Stimulated activated CD4-positive, alpha-beta T cell treated with anti-CD3 and anti-CD28 coated beads, Interleukin-1b, Interleukin-23, amount 100 ng/mL, for 4 hours (primary cell): ENCODE measurements at regions not wholly inside any gene's neighbourhood (a gene's known extent, or its start where the extent isn't known, plus 50 kb on each side); places are given as distances from the start of the nearest gene placed in this dataset.
"Not testable (repeated sequence)": the region's sequence is repeated elsewhere in the genome, so short reads cannot be mapped to it uniquely, and the experiment has no call there.

Experiments
- DNase-seq, 2 donors: peaks; one replicate each; pipeline ENCODE4 v3.0.0-alpha.2; 2020; ENCODE audit warnings: low read depth in 2 of 2

- DNase-seq, result peak in 1 of 2 donors; percentile 29
Observed at GRCh38 chr1:185681034-185681633, 53.1 kb upstream of the HMCN1 start.

GRCh38 chr1:185680453-185680852 lies 53.7 kb upstream of the HMCN1 start:
- DNase-seq, result no peak

GRCh38 chr1:185679220-185679619 lies 55.0 kb upstream of the HMCN1 start:
- DNase-seq, result no peak

DNA sequence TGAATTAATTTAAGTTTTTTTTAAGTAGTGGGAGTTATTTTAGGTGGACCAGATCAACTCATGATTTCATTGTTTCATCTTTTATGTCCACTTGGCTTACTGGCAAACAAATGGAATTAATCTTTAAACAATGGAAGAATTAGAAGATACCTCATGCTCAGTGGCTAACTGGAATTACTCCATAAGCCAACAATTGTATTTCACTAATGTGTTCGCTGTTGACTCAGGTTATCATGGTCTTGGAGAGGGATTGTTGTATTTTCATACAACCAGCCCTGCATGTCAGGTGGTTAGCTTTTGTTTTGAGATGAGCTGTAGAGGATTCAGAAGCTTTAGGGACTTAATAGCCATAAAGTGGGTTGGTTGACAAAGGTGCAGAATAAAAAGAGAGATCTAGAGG lies 57.2 kb upstream of the HMCN1 start:
- DNase-seq, result no peak

DNA sequence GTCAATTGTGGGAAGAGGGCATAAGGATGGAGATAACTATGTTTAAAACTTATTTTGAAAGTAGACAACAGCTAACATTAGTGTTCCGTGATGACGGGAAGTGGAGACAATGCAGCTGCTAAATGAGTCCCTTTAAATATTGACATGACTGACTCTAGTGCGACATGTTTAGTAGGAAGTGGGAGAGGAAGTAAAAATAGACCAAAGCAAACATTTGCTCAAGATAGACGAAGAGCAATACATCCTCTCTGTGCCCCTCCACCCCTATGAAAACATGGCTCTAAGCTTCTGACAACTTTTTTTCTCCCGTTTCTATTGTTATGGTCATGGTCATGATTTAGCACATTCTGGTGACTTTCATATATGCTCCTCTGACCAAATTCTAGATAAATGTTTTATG lies 60.0 kb upstream of the HMCN1 start:
- no peak for DNase-seq

- no peak for DNase-seq
Observed at GRCh38 chr1:185672719-185673360, 61.4 kb upstream of the HMCN1 start.

DNA sequence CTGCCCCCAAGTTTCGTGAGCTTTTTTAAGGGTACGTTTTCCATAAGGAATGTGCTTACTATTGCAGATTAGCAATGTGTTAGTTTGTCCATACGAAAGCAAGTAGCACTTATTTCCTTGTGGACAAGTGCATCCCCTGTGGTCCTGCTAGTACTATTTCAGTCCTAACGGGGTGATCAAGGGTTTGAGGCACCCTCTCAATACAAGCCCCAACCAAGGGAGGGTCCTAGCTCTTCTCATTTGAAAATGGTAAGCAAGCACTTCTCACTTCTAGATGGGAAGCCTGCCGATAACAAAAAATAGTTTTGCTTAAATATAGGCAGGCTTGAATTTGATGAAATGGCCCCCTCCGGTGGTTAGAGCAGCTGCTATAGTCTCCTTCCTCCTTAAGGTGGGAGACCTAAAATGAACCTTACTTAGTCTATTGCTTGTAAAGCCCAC lies 64.0 kb upstream of the HMCN1 start:
- peak; percentile 12 to 27 for DNase-seq

- DNase-seq, result no peak
Observed at GRCh38 chr1:185668013-185668412, 66.2 kb upstream of the HMCN1 start.

GRCh38 chr1:185666582-185666981 lies 67.6 kb upstream of the HMCN1 start:
- DNase-seq, result no peak

- no peak for DNase-seq
Observed at GRCh38 chr1:185663771-185664296, 70.4 kb upstream of the HMCN1 start.

DNA sequence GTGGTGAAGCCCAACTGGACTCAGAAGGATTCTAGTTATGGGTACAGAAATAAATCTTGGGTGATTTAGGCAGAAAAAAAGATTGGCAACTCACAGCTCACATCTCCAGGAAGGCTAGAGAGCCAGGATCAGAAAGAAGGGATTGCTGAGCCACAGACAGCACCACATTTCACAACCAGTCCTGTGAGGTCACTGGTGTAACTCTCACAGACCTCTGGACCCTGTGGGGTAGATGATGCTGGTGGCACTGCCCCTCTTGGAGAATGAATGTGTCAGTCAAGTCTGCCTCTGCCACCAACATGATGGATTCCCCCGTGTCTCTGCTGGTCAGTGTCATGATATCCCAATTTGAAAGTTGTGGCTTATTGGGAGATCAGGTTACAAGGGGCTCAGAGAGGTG lies 70.9 kb upstream of the HMCN1 start:
- DNase-seq, result no peak

DNA sequence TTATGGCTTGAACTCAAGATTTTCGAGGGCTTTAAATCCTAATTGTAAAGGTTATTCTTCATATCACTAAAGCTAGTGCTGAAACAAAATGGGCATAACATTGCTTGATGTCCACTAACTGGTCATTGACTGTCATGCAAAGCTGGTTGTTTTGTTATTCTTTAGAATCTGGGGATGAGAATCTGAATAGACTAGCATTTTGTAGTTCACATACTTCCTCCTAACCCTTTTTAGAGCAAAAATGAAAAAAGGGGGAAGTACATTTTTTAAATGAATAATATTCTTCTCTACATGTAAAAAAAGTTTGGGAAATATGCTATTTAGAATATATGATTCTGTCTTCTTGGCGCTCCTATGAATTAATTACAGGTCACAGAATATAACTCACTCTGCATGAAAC lies 72.2 kb upstream of the HMCN1 start:
- no peak for DNase-seq

- DNase-seq, result no peak
Observed at GRCh38 chr1:185656663-185657062, 77.5 kb upstream of the HMCN1 start.

DNA sequence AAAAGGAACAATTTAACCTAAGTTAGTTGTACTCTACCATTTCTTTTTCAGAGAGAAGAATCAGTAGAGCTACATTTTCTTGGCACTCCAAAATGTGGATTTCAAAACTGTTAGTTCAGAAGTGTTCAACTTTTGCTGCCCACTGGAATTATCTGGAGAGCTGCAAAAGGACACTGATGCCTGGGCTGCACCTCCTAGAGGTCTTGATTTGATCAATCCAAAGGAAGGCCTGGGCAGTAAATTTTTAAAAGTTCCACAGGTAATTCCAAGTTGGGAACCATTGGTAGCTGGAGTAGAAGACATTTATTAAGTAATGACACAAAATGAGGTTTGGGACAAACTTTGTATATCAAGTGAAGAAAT lies 79.3 kb upstream of the HMCN1 start:
- no peak for DNase-seq

DNA sequence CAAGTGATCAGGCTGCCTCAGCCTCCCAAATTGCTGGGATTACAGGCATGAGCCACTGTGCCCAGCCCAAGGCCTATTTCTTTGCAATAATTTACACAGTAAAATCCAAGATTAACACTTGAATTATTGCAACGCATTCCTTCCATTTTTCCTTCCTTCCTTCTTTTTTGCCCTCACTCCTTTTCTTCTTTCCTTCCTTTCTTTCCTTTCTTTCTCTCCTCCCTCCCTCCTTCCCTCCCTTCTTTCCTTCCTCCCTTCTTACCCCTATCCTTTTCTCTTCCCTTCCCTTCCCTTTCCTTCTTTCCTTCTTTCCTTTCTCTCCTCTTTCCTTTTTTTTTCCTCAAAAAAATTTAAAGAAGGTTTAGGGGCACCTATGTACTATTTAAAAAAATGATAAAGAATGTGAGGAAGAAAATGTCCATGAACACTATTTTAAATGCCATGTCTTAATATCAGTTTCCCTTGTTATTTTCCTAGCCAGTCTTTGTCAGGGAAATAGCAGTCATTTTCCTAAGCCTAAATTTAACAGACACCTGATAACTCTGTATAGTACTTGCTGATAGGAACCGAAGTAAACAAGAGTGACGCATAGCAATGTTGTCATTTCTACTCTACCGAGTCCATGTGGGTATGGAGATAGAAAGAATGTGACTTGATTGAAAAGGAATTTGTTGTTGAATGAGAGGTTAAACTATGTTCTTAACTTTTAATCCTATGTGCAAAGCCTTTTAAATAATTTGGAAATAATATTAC lies 79.8 kb upstream of the HMCN1 start:
- DNase-seq, result no peak

DNA sequence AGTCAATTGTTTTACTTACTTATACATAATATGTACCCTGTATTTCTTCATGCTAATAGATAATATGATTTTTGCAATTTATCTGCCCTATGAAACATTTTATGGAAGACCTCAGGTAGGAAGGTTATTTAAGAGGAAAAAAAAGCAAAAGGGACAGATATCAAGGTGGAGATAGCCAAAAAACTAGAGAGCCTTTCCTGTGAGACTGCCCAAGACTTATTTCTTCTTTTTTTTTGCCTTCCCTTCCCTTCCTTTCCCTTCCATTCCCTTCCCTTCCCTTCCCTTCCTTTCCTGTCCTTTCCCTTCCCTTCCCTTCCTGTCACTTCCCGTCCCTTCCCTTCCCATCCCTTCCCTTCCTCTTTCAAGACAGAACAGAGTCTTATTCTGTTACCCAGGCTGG lies 80.6 kb upstream of the HMCN1 start:
- no peak for DNase-seq

DNA sequence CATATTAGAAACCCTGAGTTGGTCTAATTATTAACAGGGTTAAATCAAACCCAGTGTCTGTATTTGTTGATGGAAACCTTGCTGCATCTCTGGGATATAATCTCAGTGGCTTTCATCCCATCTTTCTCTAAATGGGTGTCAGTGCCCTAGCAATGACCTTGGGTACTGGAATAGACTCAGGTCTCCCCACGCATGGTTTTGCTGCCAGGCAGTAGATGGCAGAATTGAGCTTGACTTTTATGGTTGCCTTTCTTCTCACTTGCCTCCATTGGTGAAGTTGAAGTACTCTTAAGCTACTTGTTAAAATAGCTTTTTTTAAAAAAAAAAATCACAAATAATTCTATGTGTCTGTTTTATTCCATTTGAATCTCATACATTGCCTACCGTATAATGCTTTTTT lies 81.8 kb upstream of the HMCN1 start:
- DNase-seq, result no peak

GRCh38 chr1:185650602-185651230 lies 83.5 kb upstream of the HMCN1 start:
- DNase-seq, result no peak

DNA sequence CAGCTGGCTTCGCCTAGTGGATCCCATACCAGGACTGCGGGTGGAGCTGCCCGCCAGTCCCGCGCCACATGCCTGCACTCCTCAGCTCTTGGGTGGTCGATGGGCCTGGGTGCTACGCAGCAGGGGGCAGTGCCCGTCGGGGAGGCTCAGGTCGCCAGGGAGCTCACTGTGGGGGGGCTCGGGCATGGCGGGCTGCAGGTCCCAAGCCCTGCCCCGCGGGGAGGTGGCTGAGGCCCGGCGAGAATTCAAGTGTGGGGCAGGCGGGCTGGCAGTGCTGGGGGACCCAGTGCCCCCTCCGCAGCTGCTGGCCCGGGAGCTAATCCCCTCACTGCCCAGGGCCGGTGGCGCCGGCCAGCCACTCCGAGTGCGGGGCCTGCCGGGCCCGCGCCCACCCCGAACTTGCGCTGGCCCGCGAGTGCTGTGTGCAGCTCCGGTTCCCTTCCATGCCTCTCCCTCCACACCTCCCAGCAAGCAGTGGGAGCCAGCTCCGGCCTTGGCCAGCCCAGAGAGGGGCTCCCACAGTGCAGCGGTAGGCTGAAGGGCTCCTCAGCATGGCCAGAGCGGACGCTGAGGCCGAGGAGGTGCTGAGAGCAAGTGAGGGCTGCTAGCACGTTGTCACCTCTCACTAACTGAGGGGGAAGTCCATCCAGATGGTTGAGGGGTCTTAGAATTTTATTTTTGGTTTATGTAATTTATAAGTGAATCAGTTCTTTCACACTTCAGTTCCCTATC lies 85.2 kb upstream of the HMCN1 start:
- DNase-seq, result no peak

DNA sequence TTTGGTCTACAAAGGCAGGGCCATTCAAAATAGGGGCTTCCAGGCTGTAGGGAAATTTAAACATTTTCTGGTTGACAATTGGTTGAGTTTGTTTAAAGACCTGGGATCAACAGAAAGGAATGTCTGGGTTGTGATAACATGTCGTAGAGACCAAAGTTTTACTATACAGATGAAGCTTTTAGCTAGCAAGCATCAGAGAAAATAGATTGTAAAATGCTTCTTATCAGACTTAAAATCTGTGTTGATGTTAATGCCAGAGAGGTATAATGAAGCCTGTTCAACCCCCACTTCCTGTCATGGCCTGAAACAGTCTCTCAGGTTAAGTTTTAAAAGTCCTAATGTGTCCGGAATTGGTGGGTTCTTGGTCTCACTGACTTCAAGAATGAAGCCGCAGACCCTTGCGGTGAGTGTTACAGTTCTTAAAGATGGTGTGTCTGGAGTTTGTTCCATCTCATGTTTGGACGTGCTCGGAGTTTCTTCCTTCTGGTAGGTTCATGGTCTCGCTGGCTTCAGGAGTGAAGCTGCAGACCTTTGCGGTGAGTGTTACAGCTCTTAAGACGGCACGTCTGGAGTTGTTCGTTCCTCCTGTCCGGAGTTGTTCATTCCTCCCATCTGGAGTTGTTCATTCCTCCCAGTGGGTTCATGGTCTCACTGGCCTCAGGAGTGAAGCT lies 86.5 kb upstream of the HMCN1 start:
- not testable (repeated sequence) for DNase-seq

GRCh38 chr1:185646202-185646683 lies 87.9 kb upstream of the HMCN1 start:
- DNase-seq, result no peak
